NCI-H2227 treated with DMSO at 0.1 percent for 48 hours (cell line): ENCODE measurements at regions not wholly inside any gene's neighbourhood (a gene's known extent, or its start where the extent isn't known, plus 50 kb on each side); places are given as distances from the start of the nearest gene placed in this dataset.
"Not testable (repeated sequence)": the region's sequence is repeated elsewhere in the genome, so short reads cannot be mapped to it uniquely, and the experiment has no call there.

ENCODE experiments used
- DNase-seq: peaks from one replicate; lab custom pipeline; 2025; lab: John Stamatoyannopoulos, UW

- DNase-seq: no peak
Observed at GRCh38 chr6:84635081-84635761, 129.2 kb downstream of the TBX18 start.

- no peak for DNase-seq
Observed at GRCh38 chr6:84633771-84634170, 130.6 kb downstream of the TBX18 start.

- DNase-seq: not testable (repeated sequence)
Observed at GRCh38 chr6:84626527-84626926, 137.9 kb downstream of the TBX18 start.

GRCh38 chr6:84625506-84625905 is 138.9 kb downstream of the TBX18 start:
- DNase-seq: no peak

GRCh38 chr6:84623956-84624680 is 140.3 kb downstream of the TBX18 start:
- DNase-seq: no peak

- DNase-seq: peak; percentile 32
Observed at GRCh38 chr6:84618836-84619235, 145.6 kb downstream of the TBX18 start.

GRCh38 chr6:84618046-84618752 is 146.2 kb downstream of the TBX18 start:
- DNase-seq: no peak

GRCh38 chr6:84615987-84616386 is 148.4 kb downstream of the TBX18 start:
- no peak for DNase-seq

- no peak for DNase-seq
Observed at GRCh38 chr6:84615113-84615850, 149.1 kb downstream of the TBX18 start.

- DNase-seq: no peak
Observed at GRCh38 chr6:84606860-84607259, 157.5 kb downstream of the TBX18 start.

- DNase-seq: no peak
Observed at GRCh38 chr6:84605298-84605697, 159.1 kb downstream of the TBX18 start.

- DNase-seq: no peak
Observed at GRCh38 chr6:84601366-84601765, 163.0 kb downstream of the TBX18 start.

- DNase-seq: no peak
Observed at GRCh38 chr6:84599991-84600390, 164.4 kb downstream of the TBX18 start.

- no peak for DNase-seq
Observed at GRCh38 chr6:84597238-84597875, 167.0 kb downstream of the TBX18 start.

GRCh38 chr6:84596488-84596887 is 167.9 kb downstream of the TBX18 start:
- no peak for DNase-seq

- no peak for DNase-seq
Observed at GRCh38 chr6:84588697-84589080, 175.7 kb downstream of the TBX18 start.

GRCh38 chr6:84587994-84588696 is 176.3 kb downstream of the TBX18 start:
- DNase-seq: not testable (repeated sequence)

GRCh38 chr6:84587202-84587940 is 177.0 kb downstream of the TBX18 start:
- not testable (repeated sequence) for DNase-seq

- DNase-seq: no peak
Observed at GRCh38 chr6:84583784-84584183, 180.6 kb downstream of the TBX18 start.

GRCh38 chr6:84582997-84583396 is 181.4 kb downstream of the TBX18 start:
- DNase-seq: no peak
